ENCODE measurements at regions not wholly inside any gene's neighbourhood (a gene's known extent, or its start where the extent isn't known, plus 50 kb on each side); places are given as distances from the start of the nearest gene placed in this dataset.

GRCh38 chr6:145546265-145546664, 189.1 kb downstream of the EPM2A start:
- H3K27ac ChIP-seq = no peak overlapping the region
- no peaks in the 10 kb centered on the region for H3K9me3 ChIP-seq
- intact Hi-C loops (cut with DNase I; ENCODE audit: low total_unique reads) = no loop called here
- DNase-seq = no peak
- no peaks in the 10 kb centered on the region for H3K4me1 ChIP-seq
- H3K4me3 ChIP-seq = no peak overlapping the region
- no peaks in the 10 kb centered on the region for H3K27me3 ChIP-seq
- TF ChIP-seq CTCF (IDR thresholded peaks at IDR 0.05) = no peak
- TF ChIP-seq POLR2A (IDR thresholded peaks at IDR 0.05) = no peak
- no peak for TF ChIP-seq POLR2AphosphoS5 (IDR thresholded peaks at IDR 0.05)
- TF ChIP-seq EP300 (IDR thresholded peaks at IDR 0.05) = no peak
- H3K36me3 ChIP-seq = no peaks in the 10 kb centered on the region

- no peaks in the 10 kb centered on the region for H3K4me1 ChIP-seq
- H3K27me3 ChIP-seq = no peaks in the 10 kb centered on the region
- DNase-seq = peak in 1 of 2 donors; percentile 38
- intact Hi-C loops (cut with DNase I; ENCODE audit: low total_unique reads) = no loop called here
- no peak overlapping the region for H3K27ac ChIP-seq
- H3K4me3 ChIP-seq = no peak overlapping the region
- H3K36me3 ChIP-seq = no peaks in the 10 kb centered on the region
- H3K9me3 ChIP-seq = no peaks in the 10 kb centered on the region
- 80 to 92% (median 87%) methylated on average over 4 of the region's 4 CpGs for WGBS, 5 donors
- TF ChIP-seq POLR2AphosphoS5 (IDR thresholded peaks at IDR 0.05) (no peak), CTCF (IDR thresholded peaks at IDR 0.05) (no peak), POLR2A (IDR thresholded peaks at IDR 0.05) (no peak), EP300 (IDR thresholded peaks at IDR 0.05) (no peak)
Measured at GRCh38 chr6:145547594-145548335, 187.6 kb downstream of the EPM2A start.

- no peak for DNase-seq
- Histone ChIP-seq H3K9me3 (no peaks in the 10 kb centered on the region), H3K36me3 (no peaks in the 10 kb centered on the region), H3K27me3 (no peaks in the 10 kb centered on the region), H3K4me3 (no peak overlapping the region), H3K4me1 (no peaks in the 10 kb centered on the region), H3K27ac (no peak overlapping the region)
- intact Hi-C loops (cut with DNase I; ENCODE audit: low total_unique reads) = no loop called here
- TF ChIP-seq CTCF (IDR thresholded peaks at IDR 0.05) (no peak), POLR2AphosphoS5 (IDR thresholded peaks at IDR 0.05) (no peak), POLR2A (IDR thresholded peaks at IDR 0.05) (no peak), EP300 (IDR thresholded peaks at IDR 0.05) (no peak)
- 45 to 59% (median 52%) methylated on average over 3 of the region's 3 CpGs for WGBS, 5 donors
Measured at GRCh38 chr6:145548933-145549648, 186.2 kb downstream of the EPM2A start.

GRCh38 chr6:145551164-145551563, 184.2 kb downstream of the EPM2A start:
- intact Hi-C loops (cut with DNase I; ENCODE audit: low total_unique reads) = no loop called here
- H3K36me3 ChIP-seq = no peaks in the 10 kb centered on the region
- H3K4me3 ChIP-seq = no peak overlapping the region
- no peak for DNase-seq
- TF ChIP-seq POLR2AphosphoS5 (IDR thresholded peaks at IDR 0.05) (no peak), CTCF (IDR thresholded peaks at IDR 0.05) (no peak), POLR2A (IDR thresholded peaks at IDR 0.05) (no peak), EP300 (IDR thresholded peaks at IDR 0.05) (no peak)
- H3K27ac ChIP-seq = no peak overlapping the region
- H3K9me3 ChIP-seq = no peaks in the 10 kb centered on the region
- no peaks in the 10 kb centered on the region for H3K4me1 ChIP-seq
- H3K27me3 ChIP-seq = no peaks in the 10 kb centered on the region
